GM10266 (cell line): ENCODE measurements at regions not wholly inside any gene's neighbourhood (a gene's known extent, or its start where the extent isn't known, plus 50 kb on each side); places are given as distances from the start of the nearest gene placed in this dataset.

Experiments
- DNase-seq: peaks from one replicate; pipeline ENCODE4 v3.0.0; 2012; ENCODE audit errors: extremely low spot score
- CTCF ChIP-seq: IDR thresholded peaks from 2 replicates; pipeline ENCODE4 v1.5.1; 2012; ENCODE audit warnings: mild to moderate bottlenecking, low read depth; ENCODE audit not compliant: control insufficient read depth, insufficient read depth; ENCODE audit errors: missing control alignments

- no peak for DNase-seq
- TF ChIP-seq CTCF, result no peak
Measured at GRCh38 chr4:138300616-138301015, 58.5 kb upstream of the SLC7A11 start.

GRCh38 chr4:138299881-138300280 is 57.7 kb upstream of the SLC7A11 start:
- no peak for TF ChIP-seq CTCF
- DNase-seq, result no peak

- TF ChIP-seq CTCF, result no peak
- no peak for DNase-seq
Measured at GRCh38 chr4:138298866-138299265, 56.7 kb upstream of the SLC7A11 start.

GRCh38 chr4:138298431-138298830 is 56.3 kb upstream of the SLC7A11 start:
- no peak for DNase-seq
- TF ChIP-seq CTCF, result no peak

GRCh38 chr4:138297743-138298405 is 55.7 kb upstream of the SLC7A11 start:
- no peak for TF ChIP-seq CTCF
- no peak for DNase-seq

- TF ChIP-seq CTCF, result no peak
- no peak for DNase-seq
Measured at GRCh38 chr4:138292321-138292720, 50.2 kb upstream of the SLC7A11 start.
